Prostate gland (tissue), 2 donors: ENCODE measurements at regions not wholly inside any gene's neighbourhood (a gene's known extent, or its start where the extent isn't known, plus 50 kb on each side); places are given as distances from the start of the nearest gene placed in this dataset.

Experiments
- POLR2A ChIP-seq: fragments of 450-650 bp; IDR thresholded peaks from one replicate; pipeline ENCODE4 v1.6.1; 2016; ENCODE audit warnings: antibody characterized with exemption, mild to moderate bottlenecking
- TF ChIP-seq, protein P1 (sequence below), 4 experiments: fragments of 200-600 bp in 2 of 4; fragments of 450-650 bp in 2 of 4; sonication (generic) in 2 of 4; IDR thresholded peaks; 1 replicate in 3 of 4; 2 replicates in 1 of 4; pipeline ENCODE4 v1.5.1; 2016 to 2019; ENCODE audit warnings: antibody characterized with exemption in 4 of 4, mild to moderate bottlenecking in 2 of 4, moderate library complexity in 2 of 4

- no peak for TF ChIP-seq POLR2A
- TF ChIP-seq, protein P1, sequence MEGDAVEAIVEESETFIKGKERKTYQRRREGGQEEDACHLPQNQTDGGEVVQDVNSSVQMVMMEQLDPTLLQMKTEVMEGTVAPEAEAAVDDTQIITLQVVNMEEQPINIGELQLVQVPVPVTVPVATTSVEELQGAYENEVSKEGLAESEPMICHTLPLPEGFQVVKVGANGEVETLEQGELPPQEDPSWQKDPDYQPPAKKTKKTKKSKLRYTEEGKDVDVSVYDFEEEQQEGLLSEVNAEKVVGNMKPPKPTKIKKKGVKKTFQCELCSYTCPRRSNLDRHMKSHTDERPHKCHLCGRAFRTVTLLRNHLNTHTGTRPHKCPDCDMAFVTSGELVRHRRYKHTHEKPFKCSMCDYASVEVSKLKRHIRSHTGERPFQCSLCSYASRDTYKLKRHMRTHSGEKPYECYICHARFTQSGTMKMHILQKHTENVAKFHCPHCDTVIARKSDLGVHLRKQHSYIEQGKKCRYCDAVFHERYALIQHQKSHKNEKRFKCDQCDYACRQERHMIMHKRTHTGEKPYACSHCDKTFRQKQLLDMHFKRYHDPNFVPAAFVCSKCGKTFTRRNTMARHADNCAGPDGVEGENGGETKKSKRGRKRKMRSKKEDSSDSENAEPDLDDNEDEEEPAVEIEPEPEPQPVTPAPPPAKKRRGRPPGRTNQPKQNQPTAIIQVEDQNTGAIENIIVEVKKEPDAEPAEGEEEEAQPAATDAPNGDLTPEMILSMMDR (IDR thresholded peaks at IDR 0.05): no peak
These were observed 57.4 kb downstream of the IGLL1 start for GRCh38 chr22:23522623-23523251.
